SW480 (cell line): ENCODE measurements at regions not wholly inside any gene's neighbourhood (a gene's known extent, or its start where the extent isn't known, plus 50 kb on each side); places are given as distances from the start of the nearest gene placed in this dataset.

Experiments used
- DNase-seq: peaks from one replicate; pipeline ENCODE4 v3.0.0-alpha.2; 2016; ENCODE audit warnings: low spot score

- no peak for DNase-seq
These were observed 135.9 kb downstream of the KATNIP start for GRCh38 chr16:27685807-27686206.

GRCh38 chr16:27686926-27687325 is 137.0 kb downstream of the KATNIP start:
- DNase-seq: no peak

GRCh38 chr16:27687605-27688004 is 137.7 kb downstream of the KATNIP start:
- no peak for DNase-seq

- DNase-seq: no peak
These were observed 139.8 kb downstream of the KATNIP start for GRCh38 chr16:27689711-27690110.

GRCh38 chr16:27690608-27691007 is 140.7 kb downstream of the KATNIP start:
- DNase-seq: peak; percentile 33

GRCh38 chr16:27691721-27692120 is 141.8 kb downstream of the KATNIP start:
- no peak for DNase-seq

GRCh38 chr16:27692576-27692975 is 142.6 kb downstream of the KATNIP start:
- no peak for DNase-seq

GRCh38 chr16:27695161-27695560 is 145.2 kb downstream of the KATNIP start:
- no peak for DNase-seq

- DNase-seq: no peak
These were observed 148.3 kb downstream of the KATNIP start for GRCh38 chr16:27698266-27698665.

- DNase-seq: no peak
These were observed 148.8 kb downstream of the KATNIP start for GRCh38 chr16:27698746-27699145.

GRCh38 chr16:27699540-27699939 is 149.6 kb downstream of the KATNIP start:
- DNase-seq: no peak

- DNase-seq: no peak
These were observed 150.5 kb downstream of the KATNIP start for GRCh38 chr16:27700304-27700995.

- DNase-seq: no peak
These were observed 151.4 kb downstream of the KATNIP start for GRCh38 chr16:27701381-27701780.

- DNase-seq: no peak
These were observed 153.2 kb downstream of the KATNIP start for GRCh38 chr16:27703121-27703520.

GRCh38 chr16:27703545-27703944 is 153.6 kb downstream of the KATNIP start:
- DNase-seq: no peak

GRCh38 chr16:27704252-27704651 is 154.3 kb downstream of the KATNIP start:
- DNase-seq: no peak

GRCh38 chr16:27706156-27706865 is 156.4 kb downstream of the KATNIP start:
- DNase-seq: no peak

- DNase-seq: no peak
These were observed 157.1 kb downstream of the KATNIP start for GRCh38 chr16:27706866-27707685.

- DNase-seq: no peak
These were observed 158.7 kb downstream of the KATNIP start for GRCh38 chr16:27708651-27709050.

GRCh38 chr16:27712251-27712711 is 162.3 kb downstream of the KATNIP start:
- no peak for DNase-seq

- no peak for DNase-seq
These were observed 167.8 kb downstream of the KATNIP start for GRCh38 chr16:27717726-27718125.

GRCh38 chr16:27718201-27719105 is 168.5 kb downstream of the KATNIP start:
- peak; percentile 86 for DNase-seq
